ENCODE measurements at regions not wholly inside any gene's neighbourhood (a gene's known extent, or its start where the extent isn't known, plus 50 kb on each side); places are given as distances from the start of the nearest gene placed in this dataset.

- Histone ChIP-seq H3K36me3 (no peaks in the 10 kb centered on the region), H3K27ac (no peak overlapping the region), H3K27me3 (peaks cover 0 to 13% (median 7%) of the 10 kb centered on the region in 7 donors), H3K9me3 (peaks cover 0 to 16% (median 0%) of the 10 kb centered on the region in 11 donors), H3K4me1 (no peaks in the 10 kb centered on the region), H3K4me3 (no peak overlapping the region)
- DNase-seq: no peak
- TF ChIP-seq CTCF (IDR thresholded peaks at IDR 0.05): no peak
- WGBS, 2 donors: 54 to 66% methylated on average over 2 of the region's 2 CpGs
- intact Hi-C loops (cut with DNase I): no loop called here
- no peak for ATAC-seq
Observed at GRCh38 chr11:131228378-131228777, 142.0 kb upstream of the NTM start.

GRCh38 chr11:131229221-131229620, 141.2 kb upstream of the NTM start:
- peaks cover 0 to 16% (median 0%) of the 10 kb centered on the region in 11 donors for H3K9me3 ChIP-seq
- H3K36me3 ChIP-seq: no peaks in the 10 kb centered on the region
- intact Hi-C loops (cut with DNase I): no loop called here
- peaks cover 0 to 7% (median 3%) of the 10 kb centered on the region in 7 donors for H3K27me3 ChIP-seq
- no peaks in the 10 kb centered on the region for H3K4me1 ChIP-seq
- H3K4me3 ChIP-seq: no peak overlapping the region
- WGBS, 2 donors: 66 to 70% methylated on average over 2 of the region's 2 CpGs
- H3K27ac ChIP-seq: no peak overlapping the region
- no peak for TF ChIP-seq CTCF (IDR thresholded peaks at IDR 0.05)
- no peak for DNase-seq
- ATAC-seq: no peak

GRCh38 chr11:131231317-131231940, 139.0 kb upstream of the NTM start:
- Histone ChIP-seq H3K4me1 (no peaks in the 10 kb centered on the region), H3K4me3 (no peak overlapping the region), H3K27ac (no peak overlapping the region), H3K36me3 (no peaks in the 10 kb centered on the region), H3K9me3 (no peaks in the 10 kb centered on the region), H3K27me3 (peaks cover 0 to 15% (median 3%) of the 10 kb centered on the region in 7 donors)
- DNase-seq (no peak), ATAC-seq (no peak)
- WGBS, 2 donors: 76 to 78% methylated on average over 6 of the region's 6 CpGs
- no peak for TF ChIP-seq CTCF (IDR thresholded peaks at IDR 0.05)
- intact Hi-C loops (cut with DNase I): no loop called here

- Histone ChIP-seq H3K27me3 (peaks cover 0 to 24% (median 3%) of the 10 kb centered on the region in 7 donors), H3K9me3 (no peaks in the 10 kb centered on the region), H3K4me3 (no peak overlapping the region), H3K4me1 (no peaks in the 10 kb centered on the region), H3K36me3 (no peaks in the 10 kb centered on the region), H3K27ac (no peak overlapping the region)
- TF ChIP-seq CTCF (IDR thresholded peaks at IDR 0.05): no peak
- 74 to 75% methylated on average over 4 of the region's 4 CpGs for WGBS, 2 donors
- ATAC-seq (no peak), DNase-seq (no peak)
- intact Hi-C loops (cut with DNase I): no loop called here
Observed at GRCh38 chr11:131232261-131232660, 138.2 kb upstream of the NTM start.

Measured in heart right ventricle (tissue), 16 donors.